MM.1S (cell line): ENCODE measurements at regions not wholly inside any gene's neighbourhood (a gene's known extent, or its start where the extent isn't known, plus 50 kb on each side); places are given as distances from the start of the nearest gene placed in this dataset.

Source experiments
- DNase-seq: peaks from one replicate; pipeline ENCODE4 v3.0.0-alpha.2; 2015
- H2AFZ ChIP-seq: fragments of 300-600 bp; sonication (generic); 2 replicates; pipeline ENCODE4 v1.6.0; 2016; ENCODE audit warnings: antibody characterized with exemption, low read length
- H3F3A ChIP-seq: fragments of 300-600 bp; sonication (generic); 2 replicates; pipeline ENCODE4 v1.6.1; 2016; ENCODE audit warnings: mild to moderate bottlenecking, antibody characterized with exemption, low read length, moderate library complexity, mixed read lengths; ENCODE audit not compliant: insufficient read depth
- H3K27ac ChIP-seq: fragments of 300-600 bp; sonication (generic); 2 replicates; pipeline ENCODE4 v1.5.1; 2016; ENCODE audit warnings: mild to moderate bottlenecking, low read length
- H3K27me3 ChIP-seq: fragments of 300-600 bp; sonication (generic); replicated peaks from 2 replicates; pipeline ENCODE4 v1.6.0; 2016; ENCODE audit warnings: low read length; ENCODE audit not compliant: insufficient read depth
- H3K36me3 ChIP-seq: fragments of 300-600 bp; sonication (generic); replicated peaks from 2 replicates; pipeline ENCODE4 v1.6.1; 2016; ENCODE audit warnings: mild to moderate bottlenecking, low read length, mixed read lengths; ENCODE audit not compliant: insufficient read depth
- H3K4me1 ChIP-seq: fragments of 300-600 bp; sonication (generic); 2 replicates; pipeline ENCODE4 v1.6.1; 2016; ENCODE audit warnings: low read length, mixed read lengths
- H3K4me2 ChIP-seq: fragments of 300-600 bp; sonication (generic); 2 replicates; pipeline ENCODE4 v1.6.0; 2016; ENCODE audit warnings: low read depth, low read length
- H3K4me3 ChIP-seq: fragments of 300-600 bp; sonication (generic); 2 replicates; pipeline ENCODE4 v1.5.1; 2016; ENCODE audit warnings: low read length, mixed read lengths
- H3K79me2 ChIP-seq: fragments of 300-600 bp; sonication (generic); 2 replicates; pipeline ENCODE4 v1.6.1; 2016; ENCODE audit warnings: mixed run types, low read length, mixed read lengths
- H3K9ac ChIP-seq: fragments of 300-600 bp; sonication (generic); 2 replicates; pipeline ENCODE4 v1.6.1; 2016; ENCODE audit warnings: low read length, mixed read lengths
- H3K9me2 ChIP-seq: fragments of 300-600 bp; sonication (generic); replicated peaks from 2 replicates; pipeline ENCODE4 v1.6.1; 2016; ENCODE audit warnings: mild to moderate bottlenecking, low read length, mixed read lengths; ENCODE audit not compliant: insufficient read depth
- H3K9me3 ChIP-seq: fragments of 300-600 bp; sonication (generic); replicated peaks from 2 replicates; pipeline ENCODE4 v1.6.1; 2016; ENCODE audit warnings: mild to moderate bottlenecking, low read length, mixed read lengths; ENCODE audit not compliant: insufficient read depth
- H4K20me1 ChIP-seq: fragments of 300-600 bp; sonication (generic); 2 replicates; pipeline ENCODE4 v1.6.1; 2016; ENCODE audit warnings: mild to moderate bottlenecking, low read length, moderate library complexity, mixed read lengths; ENCODE audit not compliant: insufficient read depth
- EZH2 ChIP-seq: fragments of 300-600 bp; sonication (generic); optimal IDR thresholded peaks from 2 replicates; pipeline ENCODE3; 2017; ENCODE audit warnings: low read depth, mild to moderate bottlenecking, antibody characterized with exemption, low read length, mixed read lengths
- EZH2phosphoT487 ChIP-seq: fragments of 300-600 bp; sonication (generic); IDR thresholded peaks from 2 replicates; pipeline ENCODE4 v1.6.1; 2018; ENCODE audit warnings: antibody characterized with exemption, low read length
- TF ChIP-seq, protein P1 (sequence below): fragments of 300-600 bp; sonication (generic); IDR thresholded peaks from 2 replicates; pipeline ENCODE4 v1.5.1; 2016; ENCODE audit warnings: antibody characterized with exemption, low read length, mixed read lengths

DNA sequence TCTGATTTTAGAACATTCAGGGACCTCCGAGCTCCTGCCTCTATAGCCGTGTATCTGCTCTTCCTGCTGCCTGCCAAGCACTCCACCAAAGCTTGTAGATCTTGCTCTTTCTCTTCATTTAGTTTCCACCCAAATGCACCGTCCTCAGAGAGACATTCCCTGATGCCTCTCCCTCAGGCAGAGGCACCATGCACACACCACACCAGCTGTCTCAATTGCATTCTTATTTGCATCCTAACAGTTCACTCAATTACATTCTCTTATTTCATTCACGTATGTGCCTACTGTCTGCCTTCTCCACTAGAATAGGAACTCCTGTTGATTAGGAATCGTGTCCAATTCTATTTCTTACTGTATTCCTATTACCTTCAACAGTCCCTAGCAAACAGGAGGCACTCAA is 845.4 kb upstream of the TMEM132C start:
- Histone ChIP-seq H4K20me1 (no peaks in the 10 kb centered on the region), H3K79me2 (no peaks in the 10 kb centered on the region), H3K4me3 (no peak overlapping the region), H3K4me2 (no peak overlapping the region), H3K9me2 (no peaks in the 10 kb centered on the region), H3K9me3 (no peaks in the 10 kb centered on the region), H3K27ac (no peak overlapping the region), H3F3A (no peaks in the 10 kb centered on the region), H3K9ac (no peak overlapping the region), H3K4me1 (no peaks in the 10 kb centered on the region), H3K36me3 (no peaks in the 10 kb centered on the region), H3K27me3 (no peaks in the 10 kb centered on the region), H2AFZ (no peak overlapping the region)
- TF ChIP-seq, protein P1, sequence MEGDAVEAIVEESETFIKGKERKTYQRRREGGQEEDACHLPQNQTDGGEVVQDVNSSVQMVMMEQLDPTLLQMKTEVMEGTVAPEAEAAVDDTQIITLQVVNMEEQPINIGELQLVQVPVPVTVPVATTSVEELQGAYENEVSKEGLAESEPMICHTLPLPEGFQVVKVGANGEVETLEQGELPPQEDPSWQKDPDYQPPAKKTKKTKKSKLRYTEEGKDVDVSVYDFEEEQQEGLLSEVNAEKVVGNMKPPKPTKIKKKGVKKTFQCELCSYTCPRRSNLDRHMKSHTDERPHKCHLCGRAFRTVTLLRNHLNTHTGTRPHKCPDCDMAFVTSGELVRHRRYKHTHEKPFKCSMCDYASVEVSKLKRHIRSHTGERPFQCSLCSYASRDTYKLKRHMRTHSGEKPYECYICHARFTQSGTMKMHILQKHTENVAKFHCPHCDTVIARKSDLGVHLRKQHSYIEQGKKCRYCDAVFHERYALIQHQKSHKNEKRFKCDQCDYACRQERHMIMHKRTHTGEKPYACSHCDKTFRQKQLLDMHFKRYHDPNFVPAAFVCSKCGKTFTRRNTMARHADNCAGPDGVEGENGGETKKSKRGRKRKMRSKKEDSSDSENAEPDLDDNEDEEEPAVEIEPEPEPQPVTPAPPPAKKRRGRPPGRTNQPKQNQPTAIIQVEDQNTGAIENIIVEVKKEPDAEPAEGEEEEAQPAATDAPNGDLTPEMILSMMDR: no peak
- TF ChIP-seq EZH2phosphoT487 (no peak), EZH2 (no peak)
- DNase-seq: no peak

DNA sequence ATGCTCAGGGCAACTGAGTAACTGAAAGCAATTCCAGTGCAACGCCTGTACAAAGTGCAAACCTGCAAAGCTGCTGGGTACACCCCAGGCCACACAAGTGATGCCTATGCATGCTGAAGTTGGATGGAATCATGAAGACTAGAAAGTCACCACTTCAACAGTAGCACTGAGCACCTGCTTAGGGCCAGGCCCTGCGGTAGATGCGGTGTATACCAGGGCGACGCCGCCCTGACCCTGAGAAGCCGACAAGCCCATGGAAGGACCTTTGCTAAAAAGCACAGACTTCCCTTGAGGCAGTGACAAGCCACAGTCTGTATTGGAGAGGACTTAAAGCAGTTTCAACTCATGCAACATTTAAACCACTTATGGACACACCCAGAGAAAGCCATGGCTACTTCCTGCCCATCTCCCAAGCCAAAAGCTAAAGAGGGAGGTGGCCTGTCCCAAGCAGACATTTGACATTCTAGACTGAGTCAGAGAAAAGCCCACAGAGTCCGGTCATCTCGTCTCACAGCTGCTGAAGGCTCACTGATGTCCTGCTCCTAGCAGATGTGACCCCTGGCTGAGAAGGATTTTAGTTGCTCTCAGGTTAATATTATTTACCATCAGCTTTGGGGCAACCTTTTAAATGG is 843.9 kb upstream of the TMEM132C start:
- TF ChIP-seq EZH2: no peak
- TF ChIP-seq, protein P1: no peak
- no peak for TF ChIP-seq EZH2phosphoT487

DNA sequence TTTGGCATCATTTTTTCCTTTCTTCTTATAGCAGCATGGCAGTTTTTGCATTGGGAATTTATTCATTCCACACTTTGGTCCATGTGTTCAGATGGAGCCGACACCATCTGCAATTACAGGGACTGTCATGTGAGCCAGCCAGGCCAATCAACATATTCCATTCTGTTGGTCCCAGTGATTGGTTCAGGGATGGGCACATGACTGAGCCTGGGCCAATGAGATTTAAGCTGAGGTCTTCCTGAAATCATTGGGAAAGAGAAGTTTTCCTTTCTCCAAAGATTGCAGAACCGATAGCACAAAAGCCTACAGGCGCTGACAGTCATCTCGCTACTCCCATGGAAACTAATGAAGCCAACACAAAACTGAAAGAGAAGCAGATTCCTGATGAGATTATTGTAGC is 841.5 kb upstream of the TMEM132C start:
- Histone ChIP-seq H3K9me3 (no peaks in the 10 kb centered on the region), H3K27ac (no peak overlapping the region), H3K79me2 (no peaks in the 10 kb centered on the region), H3K27me3 (no peaks in the 10 kb centered on the region), H3K4me2 (no peak overlapping the region), H3F3A (no peaks in the 10 kb centered on the region), H3K36me3 (no peaks in the 10 kb centered on the region), H3K4me1 (no peaks in the 10 kb centered on the region), H3K9ac (no peak overlapping the region), H3K9me2 (no peaks in the 10 kb centered on the region), H3K4me3 (no peak overlapping the region), H2AFZ (no peak overlapping the region), H4K20me1 (no peaks in the 10 kb centered on the region)
- no peak for TF ChIP-seq EZH2
- TF ChIP-seq EZH2phosphoT487: no peak
- TF ChIP-seq, protein P1: no peak
- no peak for DNase-seq

More for the DNA sequence above, 843.9 kb upstream of the TMEM132C start:
- DNase-seq: no peak
- H4K20me1 ChIP-seq: no peaks in the 10 kb centered on the region
- no peaks in the 10 kb centered on the region for H3K79me2 ChIP-seq
- H3K27me3 ChIP-seq: no peaks in the 10 kb centered on the region
- H3F3A ChIP-seq: no peaks in the 10 kb centered on the region
- H2AFZ ChIP-seq: no peak overlapping the region
- no peaks in the 10 kb centered on the region for H3K36me3 ChIP-seq
- H3K9me2 ChIP-seq: no peaks in the 10 kb centered on the region
- H3K9ac ChIP-seq: no peak overlapping the region
- H3K4me2 ChIP-seq: no peak overlapping the region
- H3K4me1 ChIP-seq: no peaks in the 10 kb centered on the region
- no peak overlapping the region for H3K4me3 ChIP-seq
- H3K27ac ChIP-seq: no peak overlapping the region
- H3K9me3 ChIP-seq: no peaks in the 10 kb centered on the region
